Peyer's patch (tissue), 4 donors: ENCODE measurements at regions not wholly inside any gene's neighbourhood (a gene's known extent, or its start where the extent isn't known, plus 50 kb on each side); places are given as distances from the start of the nearest gene placed in this dataset.

Source experiments
- DNase-seq, 3 donors: peaks; one replicate each; pipeline ENCODE4 v3.0.0-alpha.2; 2017 to 2019
- H3K27ac ChIP-seq, 4 donors: fragments of 200-600 bp; sonication (generic); one replicate each; pipeline ENCODE4 v1.5.1; 2016 to 2019
- H3K27me3 ChIP-seq, 2 donors: fragments of 200-600 bp; sonication (generic); one replicate each; pipeline ENCODE4 v1.5.1; 2019
- H3K36me3 ChIP-seq, 3 donors: fragments of 200-600 bp; sonication (generic); one replicate each; pipeline ENCODE4 v1.5.1; 2016 to 2019
- H3K4me1 ChIP-seq, 4 donors: fragments of 200-600 bp; sonication (generic); one replicate each; pipeline ENCODE4 v1.5.1; 2016 to 2019
- H3K4me3 ChIP-seq, 4 donors: fragments of 200-600 bp; sonication (generic); 1 replicate in 3 of 4; 2 replicates in 1 of 4; pipeline ENCODE4 v1.5.1; 2016 to 2019; ENCODE audit warnings: mild to moderate bottlenecking in 1 of 4
- H3K9me3 ChIP-seq, 4 donors: fragments of 200-600 bp; sonication (generic); one replicate each; pipeline ENCODE4 v1.5.1; 2016 to 2019; ENCODE audit warnings: mild to moderate bottlenecking in 1 of 4
- CTCF ChIP-seq, 6 experiments: fragments of 450-650 bp in 4 of 6; fragments of 200-600 bp in 2 of 6; sonication (generic) in 1 of 6; IDR thresholded peaks; one replicate each; pipeline ENCODE4 v1.5.1; 2017 to 2019; ENCODE audit warnings: antibody characterized with exemption in 6 of 6, mild to moderate bottlenecking in 3 of 6, moderate library complexity in 1 of 6
- POLR2A ChIP-seq, 2 donors: fragments of 450-650 bp; IDR thresholded peaks; one replicate each; pipeline ENCODE4 v1.5.1; 2017; ENCODE audit warnings: antibody characterized with exemption in 2 of 2, mild to moderate bottlenecking in 2 of 2, moderate library complexity in 2 of 2

DNA sequence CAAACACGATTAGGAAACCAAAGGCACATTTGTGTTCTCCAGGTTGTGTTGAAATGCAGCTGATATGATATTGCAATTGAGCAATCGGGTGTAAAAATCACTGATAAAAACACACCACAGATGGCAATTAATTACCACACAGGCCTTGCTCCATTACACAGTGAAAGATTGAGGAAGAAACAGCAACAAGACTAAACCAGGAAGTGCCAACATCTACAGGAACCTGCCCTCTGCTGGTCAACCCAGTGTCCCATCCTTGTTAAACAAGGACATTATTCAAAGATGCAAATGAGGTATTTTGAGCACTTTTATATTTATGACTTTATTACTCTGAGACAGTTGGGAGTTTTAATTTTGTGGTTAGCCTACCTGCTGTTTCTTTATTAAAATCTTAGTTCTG lies 765.6 kb upstream of the GHITM start:
- Histone ChIP-seq H3K9me3 (no peaks in the 10 kb centered on the region), H3K27me3 (no peaks in the 10 kb centered on the region), H3K36me3 (no peaks in the 10 kb centered on the region), H3K27ac (no peak overlapping the region), H3K4me1 (no peaks in the 10 kb centered on the region), H3K4me3 (no peak overlapping the region)
- no peak for DNase-seq
- TF ChIP-seq POLR2A (IDR thresholded peaks at IDR 0.05) (no peak), CTCF (IDR thresholded peaks at IDR 0.05) (no peak)

GRCh38 chr10:83374741-83375140 lies 764.6 kb upstream of the GHITM start:
- no peak overlapping the region for H3K4me3 ChIP-seq
- H3K27me3 ChIP-seq = no peaks in the 10 kb centered on the region
- no peaks in the 10 kb centered on the region for H3K4me1 ChIP-seq
- H3K27ac ChIP-seq = no peak overlapping the region
- no peak for DNase-seq
- no peaks in the 10 kb centered on the region for H3K9me3 ChIP-seq
- H3K36me3 ChIP-seq = no peaks in the 10 kb centered on the region
- TF ChIP-seq CTCF (IDR thresholded peaks at IDR 0.05) (no peak), POLR2A (IDR thresholded peaks at IDR 0.05) (no peak)

DNA sequence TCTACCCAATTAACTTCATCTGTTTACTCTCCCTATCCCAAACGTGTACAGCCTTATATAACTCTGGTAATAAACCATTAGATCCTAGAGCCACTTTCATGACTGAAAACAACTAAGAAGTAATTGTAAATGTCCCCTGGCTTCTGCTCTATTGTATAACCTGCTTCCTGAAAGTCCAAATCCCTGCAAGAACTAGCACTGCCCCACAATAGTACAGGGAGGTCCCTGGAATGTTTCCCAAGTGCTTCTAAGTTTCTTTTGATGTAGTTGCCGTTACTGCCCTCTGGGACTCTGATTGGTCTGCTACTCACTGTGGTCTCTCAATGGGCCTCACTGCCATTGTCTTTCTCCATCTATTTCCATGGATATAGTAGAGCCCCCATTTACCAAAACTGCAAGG lies 764.0 kb upstream of the GHITM start:
- no peaks in the 10 kb centered on the region for H3K36me3 ChIP-seq
- H3K27me3 ChIP-seq = no peaks in the 10 kb centered on the region
- H3K4me1 ChIP-seq = no peaks in the 10 kb centered on the region
- H3K4me3 ChIP-seq = no peak overlapping the region
- no peak for TF ChIP-seq CTCF (IDR thresholded peaks at IDR 0.05)
- no peak for TF ChIP-seq POLR2A (IDR thresholded peaks at IDR 0.05)
- no peak for DNase-seq
- H3K9me3 ChIP-seq = no peaks in the 10 kb centered on the region
- no peak overlapping the region for H3K27ac ChIP-seq

- no peak for DNase-seq
- Histone ChIP-seq H3K27ac (no peak overlapping the region), H3K36me3 (no peaks in the 10 kb centered on the region), H3K9me3 (peaks cover 0 to 3% (median 0%) of the 10 kb centered on the region in 4 donors), H3K4me1 (no peaks in the 10 kb centered on the region), H3K27me3 (no peaks in the 10 kb centered on the region), H3K4me3 (no peak overlapping the region)
- TF ChIP-seq CTCF (IDR thresholded peaks at IDR 0.05) = no peak
These were observed 741.5 kb upstream of the GHITM start for GRCh38 chr10:83397806-83398205.

DNA sequence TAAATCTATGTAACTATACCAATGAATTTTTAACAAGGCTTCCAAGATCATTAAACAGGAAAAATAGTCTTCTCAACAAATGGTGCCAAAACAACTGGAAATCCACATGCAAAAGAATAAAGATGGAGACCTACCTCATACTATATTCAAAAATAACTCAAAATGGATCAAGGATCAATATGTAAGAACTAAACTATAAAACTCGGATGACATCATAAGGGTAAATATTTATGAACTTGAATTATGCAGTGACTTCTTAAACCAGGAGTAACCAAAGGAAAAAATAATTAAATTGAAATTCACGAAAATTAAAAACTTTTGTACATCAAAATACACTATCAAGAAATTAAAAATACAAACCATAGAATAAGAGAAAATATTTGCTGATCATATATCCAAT lies 728.7 kb upstream of the GHITM start:
- TF ChIP-seq CTCF (IDR thresholded peaks at IDR 0.05) (no peak), POLR2A (IDR thresholded peaks at IDR 0.05) (no peak)
- no peak overlapping the region for H3K27ac ChIP-seq
- no peak for DNase-seq
- H3K4me3 ChIP-seq = no peak overlapping the region
- H3K9me3 ChIP-seq = no peaks in the 10 kb centered on the region
- H3K27me3 ChIP-seq = no peaks in the 10 kb centered on the region
- H3K4me1 ChIP-seq = no peaks in the 10 kb centered on the region
- H3K36me3 ChIP-seq = no peaks in the 10 kb centered on the region

DNA sequence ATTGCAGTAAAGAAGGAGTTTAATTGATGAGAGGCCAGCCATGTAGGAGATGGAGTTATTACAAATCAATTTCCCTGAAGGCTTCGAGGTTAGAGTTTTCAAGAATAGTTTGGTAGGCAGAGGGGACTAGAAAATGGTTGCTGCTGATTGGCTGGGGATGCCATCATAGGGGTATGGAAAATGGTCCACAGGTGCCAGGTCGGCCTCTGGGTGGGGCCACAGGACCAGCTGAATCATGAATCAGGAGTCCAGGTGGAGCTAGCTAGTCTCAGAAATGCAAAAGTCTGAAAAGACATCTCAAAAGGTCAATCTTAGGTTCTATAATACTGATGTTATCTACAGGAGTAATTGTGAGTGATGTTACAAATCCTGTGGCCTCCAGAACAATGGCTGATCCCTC lies 714.0 kb upstream of the GHITM start:
- Histone ChIP-seq H3K36me3 (no peaks in the 10 kb centered on the region), H3K27ac (no peak overlapping the region), H3K4me3 (no peak overlapping the region), H3K4me1 (no peaks in the 10 kb centered on the region), H3K27me3 (no peaks in the 10 kb centered on the region), H3K9me3 (no peaks in the 10 kb centered on the region)
- TF ChIP-seq CTCF (IDR thresholded peaks at IDR 0.05) = no peak
- no peak for TF ChIP-seq POLR2A (IDR thresholded peaks at IDR 0.05)
- DNase-seq = no peak
